A673 (cell line): ENCODE measurements at regions not wholly inside any gene's neighbourhood (a gene's known extent, or its start where the extent isn't known, plus 50 kb on each side); places are given as distances from the start of the nearest gene placed in this dataset.

Experiments
- BruUV-seq: library from RNA; stranded (reverse); fragments of 400-500 nt; replicated peaks from 2 replicates; lab custom pipeline; 2021; lab: Mats Ljungman, UMichigan
- CTCF ChIA-PET: fragments of 300-600 bp; sonication (Branson Sonifier 250); formaldehyde crosslinking; loops from one replicate; lab custom pipeline; 2022; ENCODE audit warnings: antibody characterized with exemption; lab: Charles Lee
- POLR2A ChIA-PET: fragments of 300-600 bp; sonication (Branson Sonifier 250); formaldehyde crosslinking; loops from one replicate; lab custom pipeline; 2022; ENCODE audit warnings: antibody characterized with exemption; ENCODE audit not compliant: low non-redundant PET; lab: Charles Lee
- DNase-seq: peaks from one replicate; pipeline ENCODE4 v3.0.0-alpha.2; 2015; ENCODE audit warnings: low spot score
- H3K27ac ChIP-seq: fragments of 200-600 bp; sonication (generic); 2 replicates; pipeline ENCODE4 v1.5.1; 2016; ENCODE audit warnings: mixed run types, low read depth, mild to moderate bottlenecking, mixed read lengths, antibody characterized with exemption, low read length; ENCODE audit not compliant: poor library complexity, severe bottlenecking
- H3K27me3 ChIP-seq: fragments of 200-600 bp; sonication (generic); replicated peaks from 2 replicates; pipeline ENCODE4 v1.6.1; 2017; ENCODE audit warnings: mixed run types, low read depth, mild to moderate bottlenecking, mixed read lengths, antibody characterized with exemption, low read length; ENCODE audit not compliant: insufficient read depth, poor library complexity
- H3K36me3 ChIP-seq: fragments of 200-600 bp; sonication (generic); 2 replicates; pipeline ENCODE4 v1.6.1; 2016; ENCODE audit warnings: mixed run types, mild to moderate bottlenecking, mixed read lengths, antibody characterized with exemption, low read length; ENCODE audit not compliant: insufficient read depth, poor library complexity, severe bottlenecking
- H3K4me1 ChIP-seq: fragments of 200-600 bp; sonication (generic); 2 replicates; pipeline ENCODE4 v1.6.1; 2017; ENCODE audit warnings: mixed run types, mild to moderate bottlenecking, mixed read lengths, antibody characterized with exemption, low read length; ENCODE audit not compliant: insufficient read depth, poor library complexity, severe bottlenecking
- H3K4me3 ChIP-seq: fragments of 200-600 bp; sonication (generic); 2 replicates; pipeline ENCODE4 v1.5.1; 2016; ENCODE audit warnings: low read depth, mixed run types, mild to moderate bottlenecking, mixed read lengths, low read length; ENCODE audit not compliant: poor library complexity, severe bottlenecking
- H3K9me3 ChIP-seq: fragments of 200-600 bp; sonication (generic); 2 replicates; pipeline ENCODE4 v1.6.1; 2016; ENCODE audit warnings: mixed run types, low read depth, mild to moderate bottlenecking, mixed read lengths, antibody characterized with exemption, low read length; ENCODE audit not compliant: poor library complexity, severe bottlenecking
- EZH2 ChIP-seq: fragments of 200-600 bp; sonication (generic); IDR thresholded peaks from 2 replicates; pipeline ENCODE4 v1.6.1; 2017; ENCODE audit warnings: borderline replicate concordance, low read depth, mild to moderate bottlenecking, mixed read lengths, antibody characterized with exemption, low read length; ENCODE audit not compliant: poor library complexity, severe bottlenecking
- intact Hi-C: fragments of 100-400 bp; cut with micrococcal nuclease; formaldehyde crosslinking; loops from one replicate; pipeline ENCODE4 v1.10.0; 2022; ENCODE audit not compliant: unreplicated experiment
- TF ChIP-seq, protein P1 (sequence below): fragments of 300-800, 200-600 bp; sonication (generic); conservative IDR thresholded peaks from 2 replicates; pipeline ENCODE4 v1.5.1; 2017; ENCODE audit warnings: low read depth, mild to moderate bottlenecking, antibody characterized with exemption, low read length, moderate library complexity, mixed read lengths

GRCh38 chr4:28479666-28480065 is 1619.0 kb downstream of the STIM2 start:
- no peaks in the 10 kb centered on the region for H3K36me3 ChIP-seq
- TF ChIP-seq, protein P1, sequence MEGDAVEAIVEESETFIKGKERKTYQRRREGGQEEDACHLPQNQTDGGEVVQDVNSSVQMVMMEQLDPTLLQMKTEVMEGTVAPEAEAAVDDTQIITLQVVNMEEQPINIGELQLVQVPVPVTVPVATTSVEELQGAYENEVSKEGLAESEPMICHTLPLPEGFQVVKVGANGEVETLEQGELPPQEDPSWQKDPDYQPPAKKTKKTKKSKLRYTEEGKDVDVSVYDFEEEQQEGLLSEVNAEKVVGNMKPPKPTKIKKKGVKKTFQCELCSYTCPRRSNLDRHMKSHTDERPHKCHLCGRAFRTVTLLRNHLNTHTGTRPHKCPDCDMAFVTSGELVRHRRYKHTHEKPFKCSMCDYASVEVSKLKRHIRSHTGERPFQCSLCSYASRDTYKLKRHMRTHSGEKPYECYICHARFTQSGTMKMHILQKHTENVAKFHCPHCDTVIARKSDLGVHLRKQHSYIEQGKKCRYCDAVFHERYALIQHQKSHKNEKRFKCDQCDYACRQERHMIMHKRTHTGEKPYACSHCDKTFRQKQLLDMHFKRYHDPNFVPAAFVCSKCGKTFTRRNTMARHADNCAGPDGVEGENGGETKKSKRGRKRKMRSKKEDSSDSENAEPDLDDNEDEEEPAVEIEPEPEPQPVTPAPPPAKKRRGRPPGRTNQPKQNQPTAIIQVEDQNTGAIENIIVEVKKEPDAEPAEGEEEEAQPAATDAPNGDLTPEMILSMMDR: no peak
- no peak for TF ChIP-seq EZH2
- no TSS peak for BruUV-seq
- no peak for DNase-seq
- H3K27me3 ChIP-seq: no peaks in the 10 kb centered on the region
- ChIA-PET POLR2A (interaction anchor here (0.6 kb wide), 1 partner anchor 228 kb away, joined by 3 read pairs; no protein-coding TSS in a partner anchor), CTCF (no interaction called here)
- intact Hi-C loops: no loop called here
- H3K27ac ChIP-seq: no peak overlapping the region
- H3K4me3 ChIP-seq: no peak overlapping the region
- no peaks in the 10 kb centered on the region for H3K4me1 ChIP-seq
- no peaks in the 10 kb centered on the region for H3K9me3 ChIP-seq

DNA sequence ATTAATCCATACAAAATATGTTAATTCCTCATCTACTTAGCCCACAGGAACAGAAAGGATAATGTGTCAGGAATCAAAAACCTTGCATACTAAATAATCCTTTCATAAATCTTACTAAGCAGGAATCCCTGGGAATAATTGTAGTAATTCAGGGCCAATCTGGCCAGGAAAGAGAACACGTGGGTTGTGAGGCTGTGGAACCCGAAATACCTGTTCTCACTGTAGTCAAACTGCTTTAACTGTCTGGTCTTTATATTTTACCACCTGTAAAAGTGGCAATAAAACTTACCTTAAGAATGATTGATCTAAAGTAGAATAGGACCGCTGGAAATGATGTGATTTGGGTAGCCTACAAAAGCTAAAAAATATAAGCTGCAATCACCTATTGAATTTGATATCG is 1620.9 kb downstream of the STIM2 start:
- ChIA-PET CTCF (no interaction called here), POLR2A (no interaction called here)
- BruUV-seq: no TSS peak
- DNase-seq: no peak
- Histone ChIP-seq H3K4me3 (no peak overlapping the region), H3K27ac (no peak overlapping the region), H3K4me1 (no peaks in the 10 kb centered on the region), H3K9me3 (no peaks in the 10 kb centered on the region), H3K36me3 (no peaks in the 10 kb centered on the region), H3K27me3 (no peaks in the 10 kb centered on the region)
- TF ChIP-seq, protein P1: no peak
- no peak for TF ChIP-seq EZH2
- intact Hi-C loops: no loop called here

- DNase-seq: no peak
- Histone ChIP-seq H3K4me1 (no peaks in the 10 kb centered on the region), H3K4me3 (no peak overlapping the region), H3K36me3 (no peaks in the 10 kb centered on the region), H3K27ac (no peak overlapping the region), H3K9me3 (no peaks in the 10 kb centered on the region), H3K27me3 (no peaks in the 10 kb centered on the region)
- ChIA-PET CTCF (no interaction called here), POLR2A (no interaction called here)
- BruUV-seq: no TSS peak
- intact Hi-C loops: no loop called here
- no peak for TF ChIP-seq EZH2
- TF ChIP-seq, protein P1: no peak
These were observed 1622.1 kb downstream of the STIM2 start for GRCh38 chr4:28482580-28483270.
